Stimulated activated effector memory CD8-positive, alpha-beta T cell treated with anti-CD3 and anti-CD28 coated beads, Interleukin-12 subunit alpha, Interleukin-12 subunit beta, amount 100 ng/mL, for 72 hours (primary cell): ENCODE measurements at regions not wholly inside any gene's neighbourhood (a gene's known extent, or its start where the extent isn't known, plus 50 kb on each side); places are given as distances from the start of the nearest gene placed in this dataset.
"Not testable (repeated sequence)": the region's sequence is repeated elsewhere in the genome, so short reads cannot be mapped to it uniquely, and the experiment has no call there.

ENCODE experiments used
- ATAC-seq: fragments of 150-1000 bp; cut with Tn5 transposase; 2 replicates; pipeline ENCODE4 v1.10.0; 2021
- DNase-seq, 2 donors: peaks; one replicate each; pipeline ENCODE4 v3.0.0; 2021 to 2022; ENCODE audit warnings: low spot score in 2 of 2
- H3K27ac Mint-ChIP-seq: one replicate; pipeline ENCODE4 v1.8.0; 2022; ENCODE audit warnings: mild to moderate bottlenecking, mixed read lengths
- H3K36me3 Mint-ChIP-seq: one replicate; pipeline ENCODE4 v1.8.0; 2022; ENCODE audit warnings: mild to moderate bottlenecking, mixed read lengths
- H3K4me1 Mint-ChIP-seq: one replicate; pipeline ENCODE4 v1.8.0; 2022; ENCODE audit warnings: mixed read lengths
- H3K4me3 Mint-ChIP-seq: one replicate; pipeline ENCODE4 v1.8.0; 2022; ENCODE audit warnings: mild to moderate bottlenecking, mixed read lengths
- H3K9me3 Mint-ChIP-seq: one replicate; pipeline ENCODE4 v1.8.0; 2022; ENCODE audit warnings: mixed read lengths

GRCh38 chr2:131738533-131738932 lies 210.8 kb downstream of the CCDC74A start:
- DNase-seq, H3K9me3 Mint-ChIP-seq, H3K36me3 Mint-ChIP-seq, H3K4me3 Mint-ChIP-seq, H3K27ac Mint-ChIP-seq, ATAC-seq, H3K4me1 Mint-ChIP-seq: not testable (repeated sequence)

GRCh38 chr2:131738996-131739434 lies 211.3 kb downstream of the CCDC74A start:
- H3K4me1 Mint-ChIP-seq, H3K4me3 Mint-ChIP-seq, ATAC-seq, H3K27ac Mint-ChIP-seq, DNase-seq, H3K9me3 Mint-ChIP-seq, H3K36me3 Mint-ChIP-seq: not testable (repeated sequence)

- no peak overlapping the region for H3K27ac Mint-ChIP-seq
- H3K4me3 Mint-ChIP-seq: no peak overlapping the region
- ATAC-seq (no peak), DNase-seq (no peak)
- no peaks in the 10 kb centered on the region for H3K9me3 Mint-ChIP-seq
- H3K36me3 Mint-ChIP-seq: no peaks in the 10 kb centered on the region
- no peaks in the 10 kb centered on the region for H3K4me1 Mint-ChIP-seq
Measured at GRCh38 chr2:131753640-131754561, 226.2 kb downstream of the CCDC74A start.

- Mint-ChIP-seq H3K4me3 (no peak overlapping the region), H3K27ac (no peak overlapping the region), H3K9me3 (no peaks in the 10 kb centered on the region), H3K4me1 (no peaks in the 10 kb centered on the region), H3K36me3 (no peaks in the 10 kb centered on the region)
- DNase-seq (no peak), ATAC-seq (no peak)
Measured at GRCh38 chr2:131754929-131755720, 227.4 kb downstream of the CCDC74A start.

- Mint-ChIP-seq H3K4me1 (no peaks in the 10 kb centered on the region), H3K9me3 (no peaks in the 10 kb centered on the region), H3K4me3 (no peak overlapping the region), H3K36me3 (no peaks in the 10 kb centered on the region), H3K27ac (no peak overlapping the region)
- DNase-seq (no peak), ATAC-seq (no peak)
Measured at GRCh38 chr2:131756141-131756907, 228.6 kb downstream of the CCDC74A start.

GRCh38 chr2:131758941-131759340 lies 231.3 kb downstream of the CCDC74A start:
- H3K36me3 Mint-ChIP-seq, H3K4me1 Mint-ChIP-seq, ATAC-seq, H3K4me3 Mint-ChIP-seq, H3K27ac Mint-ChIP-seq, DNase-seq, H3K9me3 Mint-ChIP-seq: not testable (repeated sequence)

GRCh38 chr2:131774955-131775555 lies 247.4 kb downstream of the CCDC74A start:
- not testable (repeated sequence) for H3K4me1 Mint-ChIP-seq, ATAC-seq, DNase-seq, H3K4me3 Mint-ChIP-seq, H3K36me3 Mint-ChIP-seq, H3K9me3 Mint-ChIP-seq, H3K27ac Mint-ChIP-seq

GRCh38 chr2:131775903-131776506 lies 248.3 kb downstream of the CCDC74A start:
- DNase-seq, H3K4me3 Mint-ChIP-seq, H3K9me3 Mint-ChIP-seq, H3K27ac Mint-ChIP-seq, ATAC-seq, H3K36me3 Mint-ChIP-seq, H3K4me1 Mint-ChIP-seq: not testable (repeated sequence)

GRCh38 chr2:131780446-131780845 lies 252.8 kb downstream of the CCDC74A start:
- H3K4me3 Mint-ChIP-seq, H3K36me3 Mint-ChIP-seq, H3K9me3 Mint-ChIP-seq, ATAC-seq, H3K27ac Mint-ChIP-seq, DNase-seq, H3K4me1 Mint-ChIP-seq: not testable (repeated sequence)

- no peak for ATAC-seq
- Mint-ChIP-seq H3K9me3 (no peaks in the 10 kb centered on the region), H3K27ac (no peak overlapping the region), H3K4me1 (no peaks in the 10 kb centered on the region), H3K36me3 (no peaks in the 10 kb centered on the region), H3K4me3 (no peak overlapping the region)
- DNase-seq: no peak
Measured at GRCh38 chr2:131801210-131801744, 273.6 kb downstream of the CCDC74A start.

GRCh38 chr2:131801745-131802350 lies 274.2 kb downstream of the CCDC74A start:
- H3K4me3 Mint-ChIP-seq: peak overlapping the region; percentile 64
- DNase-seq (peak; percentile 85 to 89), ATAC-seq (peak; percentile 95)
- not testable (repeated sequence) for H3K36me3 Mint-ChIP-seq, H3K9me3 Mint-ChIP-seq, H3K4me1 Mint-ChIP-seq, H3K27ac Mint-ChIP-seq

GRCh38 chr2:131802351-131802836 lies 274.7 kb downstream of the CCDC74A start:
- peak in 1 of 2 donors; percentile 69 for DNase-seq
- not testable (repeated sequence) for H3K36me3 Mint-ChIP-seq, H3K4me1 Mint-ChIP-seq, H3K9me3 Mint-ChIP-seq, H3K27ac Mint-ChIP-seq
- peak; percentile 81 for ATAC-seq
- H3K4me3 Mint-ChIP-seq: peak overlapping the region; percentile 64

GRCh38 chr2:131803237-131803636 lies 275.5 kb downstream of the CCDC74A start:
- H3K4me3 Mint-ChIP-seq: peak overlapping the region; percentile 64
- DNase-seq, H3K36me3 Mint-ChIP-seq, H3K27ac Mint-ChIP-seq, H3K4me1 Mint-ChIP-seq, H3K9me3 Mint-ChIP-seq, ATAC-seq: not testable (repeated sequence)

- H3K27ac Mint-ChIP-seq, H3K4me1 Mint-ChIP-seq, ATAC-seq: not testable (repeated sequence)
Measured at GRCh38 chr2:131812605-131813004, 284.9 kb downstream of the CCDC74A start.

More at GRCh38 chr2:131812605-131813004, 284.9 kb downstream of the CCDC74A start:
- not testable (repeated sequence) for DNase-seq, H3K4me3 Mint-ChIP-seq, H3K9me3 Mint-ChIP-seq, H3K36me3 Mint-ChIP-seq
